ENCODE measurements at regions not wholly inside any gene's neighbourhood (a gene's known extent, or its start where the extent isn't known, plus 50 kb on each side); places are given as distances from the start of the nearest gene placed in this dataset.

DNA sequence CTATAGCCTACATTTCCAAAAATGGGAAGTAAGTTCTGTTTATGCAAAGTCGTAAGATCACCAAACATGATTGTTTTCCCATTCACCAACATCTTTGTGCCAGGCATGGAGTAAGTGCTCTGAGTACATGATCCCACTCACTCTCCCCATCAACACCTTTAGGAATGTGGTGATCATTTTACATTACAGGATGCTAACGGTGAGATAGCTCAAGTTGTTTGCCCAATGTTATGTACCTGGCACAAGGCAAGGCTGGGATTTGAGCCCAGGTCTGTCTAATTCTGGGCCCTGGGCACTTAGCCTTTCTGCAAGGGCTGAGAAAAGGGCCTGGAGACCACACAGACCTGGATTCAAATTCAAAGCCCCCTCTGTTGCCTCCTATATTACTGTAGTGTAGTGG is 581.7 kb upstream of the CFAP20DC start:
- no peak overlapping the region for H3K27ac ChIP-seq
- DNase-seq (ENCODE audit: low spot score in 2 of 2), result no peak
- H3K36me3 ChIP-seq, result no peaks in the 10 kb centered on the region
- no peaks in the 10 kb centered on the region for H3K4me1 ChIP-seq
- TF ChIP-seq CTCF (IDR thresholded peaks at IDR 0.05), result no peak
- no peaks in the 10 kb centered on the region for H3K27me3 ChIP-seq
- H3K9me3 ChIP-seq, result no peaks in the 10 kb centered on the region
- 81% methylated on average over 2 of the region's 2 CpGs for WGBS
- no peak overlapping the region for H3K4me3 ChIP-seq

DNA sequence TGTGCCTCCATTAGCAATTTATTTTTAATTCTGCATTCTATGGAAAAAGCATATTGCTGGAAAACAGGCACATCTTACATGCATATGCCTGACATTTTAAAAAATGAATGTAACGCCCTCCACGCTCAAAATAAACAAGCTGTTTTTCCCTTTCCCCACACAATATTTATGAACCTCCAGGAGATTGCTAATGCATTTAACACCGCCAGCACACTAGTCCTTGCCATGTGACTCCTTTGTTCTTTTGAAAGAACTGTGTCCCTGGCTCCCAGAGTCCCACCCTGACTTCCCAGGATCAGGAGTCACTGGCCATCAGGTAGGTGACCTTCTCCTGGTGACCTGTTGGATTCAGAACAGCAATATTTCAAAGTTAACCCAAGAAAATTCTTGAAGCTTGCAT is 571.2 kb upstream of the CFAP20DC start:
- no peak for TF ChIP-seq EP300 (IDR thresholded peaks at IDR 0.05)
- no peaks in the 10 kb centered on the region for H3K9me3 ChIP-seq
- H3K4me1 ChIP-seq, result no peaks in the 10 kb centered on the region
- no peak overlapping the region for H3K4me3 ChIP-seq
- WGBS, result 76% methylated on average over 3 of the region's 3 CpGs
- no peaks in the 10 kb centered on the region for H3K27me3 ChIP-seq
- H3K27ac ChIP-seq, result no peak overlapping the region
- DNase-seq (ENCODE audit: low spot score in 2 of 2), result no peak
- H3K36me3 ChIP-seq, result no peaks in the 10 kb centered on the region

DNA sequence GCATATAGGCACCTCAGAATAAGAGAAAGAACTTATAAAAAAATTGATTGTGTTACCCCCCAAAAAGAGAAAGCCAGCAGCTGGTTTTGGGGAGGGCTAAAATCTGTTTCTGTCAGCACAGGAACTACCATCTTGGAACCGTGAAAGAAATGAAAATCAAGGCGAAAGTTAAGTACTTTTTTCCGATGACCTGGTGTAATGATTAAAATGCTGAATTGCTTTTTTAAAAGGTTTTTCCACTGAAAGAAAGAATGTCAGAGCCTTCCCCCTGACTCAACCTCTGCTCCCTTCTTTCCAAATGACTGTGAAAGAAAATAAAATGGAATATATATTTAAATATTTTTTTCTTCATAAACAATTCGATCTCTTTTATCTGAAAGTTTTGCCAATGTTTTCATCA is 570.5 kb upstream of the CFAP20DC start:
- Histone ChIP-seq H3K4me3 (no peak overlapping the region), H3K36me3 (no peaks in the 10 kb centered on the region), H3K9me3 (no peaks in the 10 kb centered on the region), H3K27ac (no peak overlapping the region), H3K27me3 (no peaks in the 10 kb centered on the region), H3K4me1 (no peaks in the 10 kb centered on the region)
- no peak for DNase-seq (ENCODE audit: low spot score in 2 of 2)
- no peak for TF ChIP-seq CTCF (IDR thresholded peaks at IDR 0.05)
- TF ChIP-seq POLR2A (IDR thresholded peaks at IDR 0.05), result no peak
- no peak for TF ChIP-seq POLR2AphosphoS5 (IDR thresholded peaks at IDR 0.05)
- no peak for TF ChIP-seq EP300 (IDR thresholded peaks at IDR 0.05)
- WGBS, result 71% methylated on average over 4 of the region's 4 CpGs

DNA sequence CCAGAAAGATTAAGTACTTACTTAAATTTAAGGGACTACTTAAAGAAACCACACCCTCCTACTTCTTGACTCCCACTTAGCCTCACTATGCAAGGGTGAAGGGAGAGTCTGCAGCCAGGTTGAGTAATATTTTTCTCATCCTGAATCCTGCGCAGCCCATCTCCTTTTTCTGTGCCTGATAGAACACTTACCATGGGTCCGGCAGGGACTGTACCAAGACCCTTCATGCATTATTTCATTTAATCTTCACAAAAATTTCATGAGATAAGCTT is 562.6 kb upstream of the CFAP20DC start:
- H3K9me3 ChIP-seq, result no peaks in the 10 kb centered on the region
- no peaks in the 10 kb centered on the region for H3K4me1 ChIP-seq
- no peak overlapping the region for H3K4me3 ChIP-seq
- no peak for DNase-seq (ENCODE audit: low spot score in 2 of 2)
- no peaks in the 10 kb centered on the region for H3K36me3 ChIP-seq
- no peaks in the 10 kb centered on the region for H3K27me3 ChIP-seq
- no peak overlapping the region for H3K27ac ChIP-seq
- no peak for TF ChIP-seq EP300 (IDR thresholded peaks at IDR 0.05)
- no peak for TF ChIP-seq POLR2AphosphoS5 (IDR thresholded peaks at IDR 0.05)
- TF ChIP-seq POLR2A (IDR thresholded peaks at IDR 0.05), result no peak
- WGBS, result 99% methylated on average over 2 of the region's 2 CpGs

- TF ChIP-seq CTCF (IDR thresholded peaks at IDR 0.05) (no peak), EP300 (IDR thresholded peaks at IDR 0.05) (no peak)
- H3K4me3 ChIP-seq, result no peak overlapping the region
These were observed 562.0 kb upstream of the CFAP20DC start for GRCh38 chr3:59611649-59612443.

GRCh38 chr3:59609657-59610348 is 560.0 kb upstream of the CFAP20DC start:
- WGBS, result 54% methylated on average over 6 of the region's 6 CpGs

More at GRCh38 chr3:59611649-59612443, 562.0 kb upstream of the CFAP20DC start:
- no peaks in the 10 kb centered on the region for H3K4me1 ChIP-seq
- no peaks in the 10 kb centered on the region for H3K36me3 ChIP-seq
- H3K27me3 ChIP-seq, result no peaks in the 10 kb centered on the region
- 80% methylated on average over 7 of the region's 7 CpGs for WGBS
- no peak overlapping the region for H3K27ac ChIP-seq
- H3K9me3 ChIP-seq, result no peaks in the 10 kb centered on the region
- DNase-seq (ENCODE audit: low spot score in 2 of 2), result no peak

More at GRCh38 chr3:59609657-59610348, 560.0 kb upstream of the CFAP20DC start:
- H3K9me3 ChIP-seq, result no peaks in the 10 kb centered on the region
- no peak overlapping the region for H3K27ac ChIP-seq
- no peaks in the 10 kb centered on the region for H3K36me3 ChIP-seq
- TF ChIP-seq POLR2A (IDR thresholded peaks at IDR 0.05) (no peak), CTCF (IDR thresholded peaks at IDR 0.05) (no peak), EP300 (IDR thresholded peaks at IDR 0.05) (no peak), POLR2AphosphoS5 (IDR thresholded peaks at IDR 0.05) (no peak)
- no peaks in the 10 kb centered on the region for H3K27me3 ChIP-seq
- H3K4me1 ChIP-seq, result no peaks in the 10 kb centered on the region
- H3K4me3 ChIP-seq, result no peak overlapping the region
- no peak for DNase-seq (ENCODE audit: low spot score in 2 of 2)
